ENCODE measurements at regions not wholly inside any gene's neighbourhood (a gene's known extent, or its start where the extent isn't known, plus 50 kb on each side); places are given as distances from the start of the nearest gene placed in this dataset.

- no peak for DNase-seq (ENCODE audit: low read depth in 1 of 2, low spot score in 1 of 2)
- in situ Hi-C loops (cut with HindIII; ENCODE audit: low pct_unique_long_range_greater_than_20kb, low sequenced_read_pairs), result no loop called here
- TF ChIP-seq JUND (IDR thresholded peaks at IDR 0.05; ENCODE audit: low read depth), result no peak
These were observed 94.4 kb upstream of the VIPR2 start for GRCh38 chr7:159239028-159239427.

DNA sequence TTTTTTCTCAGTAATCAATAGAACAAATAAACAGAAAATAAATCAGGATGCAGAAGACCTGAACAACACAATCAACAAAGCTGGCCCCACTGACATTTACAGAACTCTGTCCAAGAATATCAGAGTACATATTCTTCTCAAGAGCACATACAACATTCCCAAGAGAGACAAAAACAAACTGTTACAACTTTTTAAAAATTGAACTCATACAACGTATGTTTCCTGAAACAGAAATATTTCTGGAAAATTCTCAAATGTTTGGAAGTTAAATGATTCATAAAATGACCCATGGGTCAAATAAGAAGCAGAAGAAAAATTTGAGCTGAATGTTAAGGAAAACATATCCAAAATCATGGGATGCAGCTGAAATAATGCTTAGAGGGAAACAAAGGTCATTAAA lies 93.9 kb upstream of the VIPR2 start:
- no peak for DNase-seq (ENCODE audit: low read depth in 1 of 2, low spot score in 1 of 2)
- no peak for TF ChIP-seq JUND (IDR thresholded peaks at IDR 0.05; ENCODE audit: low read depth)
- in situ Hi-C loops (cut with HindIII; ENCODE audit: low pct_unique_long_range_greater_than_20kb, low sequenced_read_pairs), result no loop called here

GRCh38 chr7:159237022-159237653 lies 92.5 kb upstream of the VIPR2 start:
- no peak for DNase-seq (ENCODE audit: low read depth in 1 of 2, low spot score in 1 of 2)
- TF ChIP-seq JUND (IDR thresholded peaks at IDR 0.05; ENCODE audit: low read depth), result no peak
- in situ Hi-C loops (cut with HindIII; ENCODE audit: low pct_unique_long_range_greater_than_20kb, low sequenced_read_pairs), result no loop called here

GRCh38 chr7:159231017-159231416 lies 86.3 kb upstream of the VIPR2 start:
- DNase-seq (ENCODE audit: low read depth in 1 of 2, low spot score in 1 of 2), result no peak
- TF ChIP-seq JUND (IDR thresholded peaks at IDR 0.05; ENCODE audit: low read depth), result no peak
- in situ Hi-C loops (cut with HindIII; ENCODE audit: low pct_unique_long_range_greater_than_20kb, low sequenced_read_pairs), result no loop called here

- TF ChIP-seq JUND (IDR thresholded peaks at IDR 0.05; ENCODE audit: low read depth), result no peak
- no peak for DNase-seq (ENCODE audit: low read depth in 1 of 2, low spot score in 1 of 2)
- in situ Hi-C loops (cut with HindIII; ENCODE audit: low pct_unique_long_range_greater_than_20kb, low sequenced_read_pairs), result no loop called here
These were observed 85.2 kb upstream of the VIPR2 start for GRCh38 chr7:159229683-159230475.

DNA sequence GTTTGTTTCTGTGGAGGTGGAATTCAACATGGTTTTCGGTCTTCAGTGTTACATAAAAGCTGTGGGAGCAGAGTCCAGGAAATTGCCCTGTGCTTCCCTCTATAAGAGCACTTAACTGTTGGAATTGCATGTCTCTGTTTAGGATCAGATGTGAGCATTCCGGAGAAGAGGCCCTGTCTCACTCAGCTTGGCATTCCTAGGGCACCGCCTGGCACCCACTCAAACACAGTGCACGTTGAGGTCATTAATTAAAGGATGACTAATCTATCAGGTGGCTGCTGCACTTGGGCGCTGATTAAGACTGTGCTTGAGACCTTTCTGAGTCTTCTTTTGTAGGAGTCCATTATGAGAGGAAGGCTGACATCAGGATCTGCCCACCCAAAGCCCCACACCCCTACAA lies 82.8 kb upstream of the VIPR2 start:
- no peak for TF ChIP-seq JUND (IDR thresholded peaks at IDR 0.05; ENCODE audit: low read depth)
- DNase-seq (ENCODE audit: low read depth in 1 of 2, low spot score in 1 of 2), result no peak
- in situ Hi-C loops (cut with HindIII; ENCODE audit: low pct_unique_long_range_greater_than_20kb, low sequenced_read_pairs), result no loop called here

- TF ChIP-seq JUND (IDR thresholded peaks at IDR 0.05; ENCODE audit: low read depth), result no peak
- in situ Hi-C loops (cut with HindIII; ENCODE audit: low pct_unique_long_range_greater_than_20kb, low sequenced_read_pairs), result no loop called here
- no peak for DNase-seq (ENCODE audit: low read depth in 1 of 2, low spot score in 1 of 2)
These were observed 81.5 kb upstream of the VIPR2 start for GRCh38 chr7:159226011-159226702.

DNA sequence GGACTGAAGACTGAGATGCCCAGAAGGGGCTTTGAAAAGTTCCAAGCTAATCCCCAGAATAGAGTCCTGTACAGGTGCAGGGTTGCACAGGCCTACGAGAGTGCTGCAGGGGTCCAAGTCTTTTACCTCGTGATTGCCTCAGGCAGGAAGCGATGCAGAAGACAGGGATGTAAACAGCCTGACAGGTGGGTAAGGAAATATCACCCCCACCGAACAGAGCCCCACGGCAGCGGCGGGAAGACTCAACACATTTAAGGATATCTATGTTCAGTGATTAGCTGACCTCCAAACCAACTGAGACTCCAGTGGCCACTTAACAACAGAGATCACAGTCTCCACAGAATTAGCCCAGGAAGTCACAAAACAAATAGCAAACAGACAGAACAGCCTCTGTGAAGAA lies 73.9 kb upstream of the VIPR2 start:
- no peak for TF ChIP-seq JUND (IDR thresholded peaks at IDR 0.05; ENCODE audit: low read depth)
- no peak for DNase-seq (ENCODE audit: low read depth in 1 of 2, low spot score in 1 of 2)
- in situ Hi-C loops (cut with HindIII; ENCODE audit: low pct_unique_long_range_greater_than_20kb, low sequenced_read_pairs), result no loop called here

DNA sequence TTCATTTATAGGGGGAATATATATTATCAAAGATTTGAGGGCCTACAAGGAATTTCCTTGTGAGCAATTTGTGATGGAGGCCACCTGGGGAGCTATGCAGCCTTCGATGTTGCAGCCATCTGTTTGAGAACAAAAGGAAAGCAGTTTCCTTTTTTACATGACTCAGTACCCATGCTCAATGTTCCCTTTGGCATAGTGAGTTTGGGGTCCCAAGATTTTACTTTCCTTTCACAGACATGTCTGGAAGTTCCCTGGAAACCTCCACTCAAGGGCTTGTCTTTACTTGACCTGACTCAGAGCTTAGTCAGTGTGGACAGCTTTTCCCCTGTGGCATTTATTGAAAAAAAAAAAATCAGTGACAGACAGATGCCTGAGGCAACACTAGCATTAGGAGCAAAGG lies 73.5 kb upstream of the VIPR2 start:
- in situ Hi-C loops (cut with HindIII; ENCODE audit: low pct_unique_long_range_greater_than_20kb, low sequenced_read_pairs), result no loop called here

DNA sequence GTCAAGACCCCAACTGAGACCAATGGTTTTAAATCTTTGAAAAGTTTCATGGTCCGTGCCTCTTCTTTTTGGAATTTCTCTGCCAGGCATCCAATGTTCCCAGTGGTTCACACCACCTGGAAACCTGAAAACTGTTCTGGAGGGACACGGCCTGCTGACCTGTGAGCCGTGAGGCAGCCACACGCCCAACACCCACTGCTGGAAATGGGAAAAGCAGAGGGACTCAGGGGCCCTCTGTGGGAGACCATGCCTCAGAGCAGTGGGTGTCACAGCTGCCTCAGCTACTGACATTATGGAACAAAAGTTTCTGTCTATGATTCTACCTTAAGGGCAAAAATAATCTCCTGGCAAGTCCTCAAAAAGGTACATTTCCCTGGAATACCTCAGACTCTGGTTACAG lies 70.4 kb upstream of the VIPR2 start:
- no peak for DNase-seq (ENCODE audit: low read depth in 1 of 2, low spot score in 1 of 2)
- no peak for TF ChIP-seq JUND (IDR thresholded peaks at IDR 0.05; ENCODE audit: low read depth)
- in situ Hi-C loops (cut with HindIII; ENCODE audit: low pct_unique_long_range_greater_than_20kb, low sequenced_read_pairs), result no loop called here

More for the DNA sequence above, 73.5 kb upstream of the VIPR2 start:
- DNase-seq (ENCODE audit: low read depth in 1 of 2, low spot score in 1 of 2), result no peak
- no peak for TF ChIP-seq JUND (IDR thresholded peaks at IDR 0.05; ENCODE audit: low read depth)

- no peak for DNase-seq (ENCODE audit: low read depth in 1 of 2, low spot score in 1 of 2)
- in situ Hi-C loops (cut with HindIII; ENCODE audit: low pct_unique_long_range_greater_than_20kb, low sequenced_read_pairs), result no loop called here
- TF ChIP-seq JUND (IDR thresholded peaks at IDR 0.05; ENCODE audit: low read depth), result no peak
These were observed 68.6 kb upstream of the VIPR2 start for GRCh38 chr7:159213253-159213652.

DNA sequence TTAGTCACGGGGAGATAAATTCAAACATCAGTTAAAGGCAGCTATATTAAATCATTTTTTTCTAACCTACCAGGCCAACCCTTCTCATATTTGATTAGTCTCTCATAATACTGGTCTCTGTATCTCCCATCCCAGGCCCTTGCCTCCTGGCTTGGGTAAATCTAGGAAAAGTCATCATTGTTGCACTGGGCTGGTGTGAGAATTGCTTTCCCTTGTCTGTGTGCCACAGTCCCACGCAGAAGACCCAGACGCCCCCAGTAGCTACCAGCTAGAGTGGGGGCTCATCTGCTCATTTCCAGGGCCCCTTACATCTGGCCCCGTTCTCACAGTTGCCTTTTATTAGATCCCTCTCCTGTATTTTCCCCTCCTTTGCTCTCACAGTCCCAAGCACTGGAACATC lies 67.6 kb upstream of the VIPR2 start:
- no peak for TF ChIP-seq JUND (IDR thresholded peaks at IDR 0.05; ENCODE audit: low read depth)
- in situ Hi-C loops (cut with HindIII; ENCODE audit: low pct_unique_long_range_greater_than_20kb, low sequenced_read_pairs), result no loop called here

DNA sequence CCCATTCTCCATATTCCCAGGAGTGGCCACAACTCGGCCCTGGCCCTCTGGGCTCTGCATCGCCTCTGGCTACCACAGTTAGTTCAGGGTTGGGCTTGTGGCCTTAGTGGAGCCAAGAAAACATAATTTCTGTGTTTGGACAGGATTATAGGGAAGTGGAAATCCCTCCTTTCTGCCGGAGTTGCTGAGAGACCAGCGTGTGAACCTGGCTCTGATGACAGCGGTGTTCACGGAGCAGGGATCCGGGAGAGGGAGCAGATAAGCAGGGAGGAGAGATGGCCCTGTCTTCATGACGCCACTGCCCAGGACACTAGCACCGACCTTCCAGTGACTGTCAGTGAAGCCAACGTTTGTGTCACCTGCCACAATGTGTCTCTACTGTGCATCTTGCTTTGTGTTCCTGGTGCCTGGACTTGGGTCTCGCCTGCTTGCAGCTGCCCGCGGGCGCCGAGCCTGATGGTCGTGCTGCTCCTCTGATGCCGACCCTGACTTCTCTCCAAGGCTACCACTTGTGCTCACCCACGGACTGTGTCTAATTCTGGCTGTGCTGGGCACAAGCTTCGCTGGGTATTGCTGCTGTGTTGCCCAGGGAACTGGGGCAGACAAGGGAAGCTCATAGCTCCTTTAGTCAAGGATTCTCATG lies 67.0 kb upstream of the VIPR2 start:
- no peak for TF ChIP-seq JUND (IDR thresholded peaks at IDR 0.05; ENCODE audit: low read depth)
- DNase-seq (ENCODE audit: low read depth in 1 of 2, low spot score in 1 of 2), result no peak
- in situ Hi-C loops (cut with HindIII; ENCODE audit: low pct_unique_long_range_greater_than_20kb, low sequenced_read_pairs), result no loop called here

More for the DNA sequence above, 67.6 kb upstream of the VIPR2 start:
- no peak for DNase-seq (ENCODE audit: low read depth in 1 of 2, low spot score in 1 of 2)
